HT1080 (cell line): ENCODE measurements at regions not wholly inside any gene's neighbourhood (a gene's known extent, or its start where the extent isn't known, plus 50 kb on each side); places are given as distances from the start of the nearest gene placed in this dataset.
"Not testable (repeated sequence)": the region's sequence is repeated elsewhere in the genome, so short reads cannot be mapped to it uniquely, and the experiment has no call there.

Source experiments
- DNase-seq: peaks from one replicate; pipeline ENCODE4 v3.0.0-alpha.2; 2015; ENCODE audit warnings: low read depth

DNA sequence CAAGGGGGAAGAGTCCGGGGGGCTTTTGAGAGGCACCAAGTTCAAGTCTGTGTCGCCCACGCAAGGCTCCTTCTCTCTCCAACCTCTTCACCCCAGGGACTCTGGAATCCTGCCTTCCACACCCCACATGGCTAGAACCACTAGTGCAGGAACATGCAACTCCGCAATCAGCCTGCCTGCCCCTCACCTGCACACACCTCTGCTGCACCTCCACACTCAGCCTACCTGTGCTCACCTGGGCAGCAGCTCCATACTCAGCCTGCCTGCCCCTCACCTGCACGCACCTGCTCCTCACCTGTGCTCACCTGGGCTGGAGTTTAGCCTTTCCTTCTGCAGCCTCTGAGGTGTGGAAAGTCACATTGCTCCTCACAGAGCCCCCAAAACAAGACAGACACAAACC lies 277.4 kb downstream of the NDUFA10 start:
- DNase-seq: no peak

DNA sequence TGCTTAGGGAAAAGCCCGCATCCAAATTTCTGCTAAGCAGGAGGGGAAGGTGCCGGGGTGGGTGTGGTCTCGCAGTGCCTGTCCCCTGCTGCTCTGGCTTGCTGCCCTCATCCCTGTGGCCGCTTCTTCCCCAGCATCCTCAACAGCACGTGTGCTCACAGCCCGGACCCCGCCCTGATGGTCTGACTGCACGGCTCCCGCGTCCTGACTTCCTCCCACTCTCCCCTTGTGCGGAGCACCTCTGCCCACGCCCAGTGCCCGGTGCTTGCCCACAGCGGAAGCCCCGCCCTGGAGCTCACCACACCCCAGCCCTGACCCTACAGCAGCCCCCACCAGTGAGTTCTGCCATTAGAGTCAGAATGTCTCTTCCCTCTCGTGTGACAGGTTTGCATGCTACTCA lies 277.9 kb downstream of the NDUFA10 start:
- DNase-seq: no peak

DNA sequence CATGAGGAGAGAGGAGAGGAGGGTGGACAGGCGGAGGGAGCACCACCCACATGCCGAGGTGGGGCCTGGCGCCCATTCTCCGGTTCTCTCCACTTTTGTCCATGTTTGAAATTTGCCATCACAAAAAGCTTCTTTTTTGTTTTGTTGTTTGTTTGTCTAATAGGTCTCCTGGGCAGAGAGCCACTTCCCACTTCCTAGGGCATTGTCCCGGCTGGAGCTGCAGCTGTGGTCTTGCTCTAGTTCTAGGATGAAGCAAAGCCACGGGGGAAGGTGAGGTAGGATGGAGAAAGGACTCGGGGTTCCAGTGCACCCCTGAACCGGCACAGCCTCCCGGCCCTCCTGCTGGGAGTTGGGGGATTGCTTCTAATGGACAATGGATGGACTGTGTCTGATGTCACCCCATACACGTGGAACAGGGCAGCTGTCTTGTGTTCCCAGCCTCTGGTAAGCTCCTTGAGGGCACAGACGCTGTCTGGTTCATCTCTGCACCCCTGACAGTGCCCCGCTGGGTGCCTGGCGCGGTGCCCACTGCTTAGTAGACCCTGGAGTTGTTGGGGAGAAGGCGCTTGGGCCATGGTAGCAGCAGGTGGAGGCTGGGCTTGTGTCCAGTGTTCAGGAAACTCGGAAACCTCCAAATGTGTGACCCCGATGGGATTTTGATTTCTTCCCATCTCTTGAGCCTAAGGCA lies 278.4 kb downstream of the NDUFA10 start:
- no peak for DNase-seq

DNA sequence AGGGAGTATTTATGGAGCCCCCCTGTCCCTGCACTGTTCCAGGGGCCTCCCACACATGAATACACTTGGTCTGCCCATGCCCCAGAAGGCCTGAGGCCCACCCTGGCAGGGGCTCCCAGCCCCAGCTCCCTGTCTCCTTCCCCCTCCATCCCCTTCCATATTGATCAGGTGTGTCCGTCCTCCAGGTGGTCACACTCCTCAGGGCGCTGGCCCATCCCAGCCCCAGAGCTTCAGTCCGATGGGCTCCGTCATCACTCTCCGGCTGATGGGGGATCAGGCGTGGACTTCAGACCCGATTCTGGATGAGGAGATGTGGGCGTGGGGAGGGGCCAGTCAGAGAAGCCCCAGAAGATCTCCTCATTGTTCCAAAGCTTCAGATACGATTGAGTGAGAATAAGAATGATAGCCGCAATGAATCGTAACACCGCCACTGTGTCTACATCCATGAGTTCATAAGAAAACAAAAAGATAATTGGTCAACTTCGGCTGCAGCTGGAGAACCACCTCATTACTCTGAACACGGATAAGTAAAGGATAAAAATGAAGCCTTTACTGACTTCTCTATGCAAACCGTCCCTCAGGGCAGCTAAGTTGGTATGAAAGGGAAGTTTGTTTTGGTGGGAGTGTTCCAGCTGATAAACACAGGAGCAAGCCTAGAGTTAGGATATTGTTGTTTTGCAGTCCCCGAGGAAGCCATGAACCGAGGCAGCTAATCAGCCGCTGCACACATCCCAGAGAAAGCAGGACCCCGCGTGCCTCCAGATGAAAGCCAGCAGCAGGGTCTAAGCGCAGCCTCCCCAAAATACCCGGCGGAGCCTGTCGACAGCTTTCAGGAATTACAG lies 279.5 kb downstream of the NDUFA10 start:
- no peak for DNase-seq

DNA sequence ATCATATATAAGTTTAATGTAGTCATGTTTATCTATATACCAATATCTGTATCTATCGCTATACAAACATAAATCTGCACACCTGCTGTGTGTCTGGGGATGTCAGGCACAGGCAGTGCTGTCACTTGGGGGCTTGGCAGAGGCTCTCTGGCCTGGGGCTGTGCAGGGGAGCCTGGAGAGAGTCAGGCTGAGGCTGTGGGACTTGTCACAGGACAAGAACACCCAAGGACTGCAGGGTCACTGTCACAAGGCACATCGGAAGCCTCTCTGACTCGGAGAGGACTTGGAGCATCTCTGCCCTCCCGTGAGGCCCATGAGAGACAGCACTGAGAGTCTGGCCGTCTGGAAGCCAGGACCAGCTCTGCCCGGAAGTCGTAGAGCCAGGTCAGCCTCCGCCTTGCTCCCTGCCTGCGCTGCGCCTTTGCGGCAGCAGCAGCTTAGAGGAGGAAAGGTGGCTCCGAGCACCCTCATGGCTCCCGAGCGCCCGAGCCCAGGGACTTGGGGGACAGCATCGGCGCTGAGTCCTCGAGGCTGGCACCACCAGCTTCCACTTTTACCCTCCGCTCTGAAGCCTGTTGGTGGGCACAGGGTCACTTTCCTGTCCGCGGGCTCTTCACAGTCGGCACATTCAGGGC lies 280.3 kb downstream of the NDUFA10 start:
- no peak for DNase-seq

DNA sequence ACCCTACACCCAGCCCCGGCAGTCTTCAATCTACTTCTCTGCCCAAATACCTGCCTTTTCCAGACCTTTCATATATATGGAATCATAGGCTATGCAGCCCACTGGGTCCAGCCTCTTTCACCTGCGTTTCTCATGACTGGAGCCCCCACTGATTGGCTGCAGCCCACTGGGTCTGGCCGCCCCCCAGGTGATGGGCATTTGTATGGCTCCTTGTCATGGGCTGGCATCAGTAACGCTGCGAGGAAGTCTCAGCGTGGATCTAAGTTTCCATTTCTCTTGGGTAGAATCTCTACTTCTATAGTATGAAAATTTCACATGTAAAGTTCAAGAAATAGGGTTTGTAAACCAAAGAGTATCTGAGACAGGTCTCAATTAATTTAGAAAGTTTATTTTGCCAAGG lies 281.9 kb downstream of the NDUFA10 start:
- DNase-seq: no peak

DNA sequence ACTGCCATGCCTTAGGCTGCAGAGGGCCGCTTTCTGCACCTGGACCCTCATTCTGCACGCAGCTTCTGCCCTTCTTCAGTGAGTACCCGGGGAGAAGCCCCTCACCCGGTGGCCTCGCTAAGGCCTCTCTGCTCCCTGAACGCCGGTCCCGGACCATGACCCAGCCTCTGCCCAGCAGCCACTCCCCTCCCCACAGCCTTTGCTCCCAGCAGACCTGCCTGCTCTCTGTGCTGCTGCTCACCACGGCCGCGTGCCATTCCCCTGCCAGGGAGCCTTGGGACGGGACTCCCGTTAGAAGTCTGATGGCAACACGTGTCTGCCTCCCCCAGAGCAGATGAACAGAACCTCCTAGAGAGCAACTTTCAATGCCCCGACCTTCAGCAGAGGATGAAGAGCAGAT lies 282.8 kb downstream of the NDUFA10 start:
- no peak for DNase-seq

DNA sequence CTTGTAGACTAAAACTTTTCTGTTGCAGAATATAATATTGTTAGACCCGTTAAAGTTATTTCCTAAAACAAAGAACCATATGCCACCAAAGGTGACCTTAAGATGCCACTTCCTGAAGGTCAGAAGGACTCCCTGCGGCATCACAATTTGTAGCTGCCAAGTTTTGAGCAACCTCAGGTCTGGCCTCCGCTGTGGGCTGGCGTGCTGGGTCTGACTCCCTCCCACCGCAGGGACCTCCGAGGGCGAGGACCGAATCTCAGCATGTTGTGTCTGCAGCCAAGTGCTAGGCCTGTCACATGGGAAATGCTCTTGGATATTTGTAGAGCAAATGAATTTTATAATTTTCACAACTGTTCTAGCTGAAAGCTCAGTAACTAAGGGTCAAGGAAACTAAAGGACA lies 285.9 kb downstream of the NDUFA10 start:
- no peak for DNase-seq

DNA sequence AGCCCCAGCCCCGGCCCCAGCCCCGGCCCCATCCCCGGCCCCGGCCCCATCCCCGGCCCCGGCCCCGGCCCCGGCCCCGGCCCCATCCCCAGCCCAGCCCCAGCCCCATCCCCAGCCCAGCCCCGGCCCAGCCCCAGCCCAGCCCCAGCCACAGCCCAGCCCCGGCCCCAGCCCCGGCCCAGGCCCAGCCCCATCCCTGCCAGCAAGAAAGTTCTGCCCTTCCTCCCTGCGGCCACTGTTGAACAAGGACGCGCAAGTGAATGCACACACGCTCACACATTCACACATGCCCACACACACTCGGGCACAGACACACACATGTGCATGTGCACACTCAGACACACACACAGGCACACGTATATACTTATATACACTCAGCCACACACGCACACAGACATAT lies 287.0 kb downstream of the NDUFA10 start:
- no peak for DNase-seq

DNA sequence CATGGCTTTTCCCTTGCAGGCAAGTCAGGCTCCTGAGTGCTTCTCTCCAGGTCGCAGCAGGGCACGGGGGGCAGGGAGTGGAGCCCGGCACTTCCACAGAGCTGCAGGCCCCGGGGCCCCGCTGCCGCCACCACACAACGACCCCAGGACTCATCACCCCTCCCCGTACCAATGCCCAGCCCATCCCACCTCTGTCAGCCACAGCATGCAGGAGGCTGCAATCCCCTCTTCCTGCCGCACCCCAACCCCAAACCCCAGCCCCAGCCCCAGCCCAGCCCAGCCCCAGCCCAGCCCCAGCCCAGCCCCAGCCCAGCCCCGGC lies 288.0 kb downstream of the NDUFA10 start:
- DNase-seq: no peak

DNA sequence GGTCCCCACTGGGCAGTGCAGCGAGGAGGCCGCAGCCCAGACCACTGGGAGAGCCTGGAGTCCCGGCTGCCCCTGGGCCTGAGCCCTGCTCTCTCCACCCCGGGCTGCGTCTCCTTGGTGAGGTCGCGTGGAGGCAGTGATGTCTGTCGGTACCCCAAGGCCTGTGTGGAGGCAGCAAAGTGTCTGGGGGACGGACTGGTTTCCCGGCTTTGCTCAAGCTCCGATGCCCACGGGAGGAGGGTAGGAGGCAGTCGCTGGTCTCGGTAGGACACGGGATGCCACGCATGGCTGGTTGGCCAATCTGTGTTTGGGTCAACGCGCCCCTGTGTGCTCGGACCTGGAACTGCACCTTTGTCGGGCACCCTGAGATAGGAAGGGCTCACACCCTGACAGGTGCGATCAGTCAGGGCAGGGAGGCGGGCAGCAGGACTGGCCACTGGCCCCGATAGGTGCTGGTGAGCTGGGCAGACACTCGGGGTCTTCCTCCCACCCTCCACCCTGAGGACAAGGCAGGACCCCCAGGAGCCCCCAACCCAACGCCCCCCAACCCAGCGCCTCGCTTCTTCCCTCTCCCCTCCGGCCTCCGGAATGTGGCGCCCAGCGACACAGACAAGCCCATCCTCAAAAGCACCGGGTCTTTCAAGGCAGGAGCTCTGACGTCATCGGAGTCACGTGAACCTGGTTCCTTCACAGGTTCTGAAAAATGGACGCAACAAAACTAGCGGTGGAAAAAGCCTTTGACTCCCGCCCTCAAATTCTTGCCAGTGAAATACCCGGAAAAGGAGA lies 288.6 kb downstream of the NDUFA10 start:
- DNase-seq: no peak

DNA sequence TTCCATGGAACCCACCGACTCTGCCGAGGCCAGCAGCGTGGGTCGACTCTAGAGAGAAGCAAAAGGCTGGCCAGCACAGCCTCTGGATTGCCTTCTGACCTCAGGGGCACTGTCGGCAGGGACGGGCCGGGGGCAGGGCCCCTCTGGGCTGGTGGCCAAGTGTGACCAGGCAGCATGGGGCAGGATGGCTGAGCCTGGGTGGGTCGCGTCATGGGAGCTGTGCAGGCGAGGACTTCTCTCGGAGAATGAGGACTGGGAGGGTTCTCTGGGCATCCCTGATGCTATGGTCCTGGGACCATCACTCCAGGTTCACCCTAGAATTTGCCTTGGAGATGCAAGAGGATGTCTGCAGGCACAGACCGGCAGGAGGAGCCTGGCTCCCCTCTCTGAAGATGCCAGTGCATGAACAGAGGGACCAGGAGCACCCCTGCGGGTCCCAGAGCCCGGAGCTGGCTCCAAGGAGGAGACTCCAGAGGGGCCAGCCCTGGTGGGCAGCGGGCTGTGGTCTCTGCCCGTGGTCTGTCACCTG lies 289.2 kb downstream of the NDUFA10 start:
- no peak for DNase-seq

DNA sequence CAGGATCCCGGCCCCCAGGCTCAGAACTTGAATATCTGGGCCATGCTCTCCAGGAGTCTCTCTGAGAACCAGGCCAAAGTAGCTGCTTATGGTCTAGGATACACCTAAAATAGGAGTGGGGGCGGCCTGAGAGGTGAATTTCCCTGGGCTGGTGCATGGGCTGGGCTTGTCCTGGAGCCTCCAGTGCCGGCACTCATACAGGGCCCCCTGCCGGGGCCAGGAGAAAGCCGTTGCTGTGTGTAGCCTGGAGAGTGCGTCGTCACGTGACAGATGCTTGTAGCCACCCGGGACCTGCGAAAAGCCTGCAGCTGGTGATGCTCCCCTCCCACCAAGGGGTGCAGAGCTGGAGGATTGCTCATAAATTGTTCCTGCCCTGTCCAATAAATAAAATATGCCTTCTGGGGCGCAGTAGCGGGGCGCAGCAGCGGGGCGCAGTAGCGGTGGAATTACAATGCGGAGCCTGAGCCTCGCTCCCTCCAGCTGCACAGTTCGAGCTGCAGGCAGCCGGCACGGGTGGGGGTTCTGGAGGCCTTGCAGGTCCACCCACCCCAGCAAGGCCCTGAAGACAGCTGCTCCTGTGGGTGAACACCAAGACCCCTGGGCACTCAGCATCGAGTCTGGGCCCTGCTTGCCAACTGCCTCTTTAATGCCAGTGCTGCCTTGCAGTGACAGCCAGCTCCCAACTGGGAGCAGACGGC lies 289.9 kb downstream of the NDUFA10 start:
- DNase-seq: no peak

DNA sequence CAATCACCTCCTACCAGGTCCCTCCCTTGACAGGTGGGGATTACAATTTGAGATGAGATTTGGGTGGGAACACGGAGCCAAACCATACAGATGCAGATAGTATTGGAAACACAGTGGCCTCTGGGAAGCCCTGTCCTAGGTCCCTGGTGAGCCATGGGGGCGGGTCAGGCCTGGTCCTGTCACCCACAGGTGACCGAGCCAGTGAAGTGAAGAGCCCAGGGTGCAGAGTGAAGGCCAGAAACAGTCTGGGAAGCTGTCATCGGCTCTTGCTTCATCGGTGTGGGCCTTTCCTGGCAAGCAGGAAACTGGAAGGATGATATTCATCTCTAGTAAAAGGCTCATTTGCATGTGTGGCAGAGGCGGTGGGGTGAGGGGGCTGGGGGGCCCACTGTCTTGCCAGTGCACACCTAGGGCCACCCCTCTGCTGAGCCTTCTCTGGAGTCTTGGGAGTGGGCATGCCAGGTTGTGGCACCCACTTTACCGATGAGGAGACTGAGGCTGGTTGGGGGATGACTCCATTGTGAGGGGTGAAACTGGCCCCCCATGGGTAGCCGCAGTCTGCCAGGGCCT lies 290.6 kb downstream of the NDUFA10 start:
- no peak for DNase-seq

DNA sequence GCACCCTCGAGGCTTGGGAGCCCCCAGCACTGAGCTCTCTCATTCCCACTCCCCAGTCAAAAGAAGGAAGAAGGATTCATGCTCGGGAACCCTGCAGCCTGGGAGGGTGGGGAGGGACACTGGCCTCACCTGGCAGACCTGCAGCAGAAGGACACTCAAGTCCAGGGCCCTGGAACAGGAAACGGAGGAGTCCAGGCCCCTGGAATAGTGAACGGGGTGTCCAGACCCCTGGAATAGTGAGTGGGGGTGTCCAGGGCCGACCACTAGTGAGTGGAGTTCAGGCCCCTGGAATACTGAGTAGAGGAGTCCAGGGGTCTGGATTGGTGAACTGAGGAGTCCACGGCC lies 292.5 kb downstream of the NDUFA10 start:
- DNase-seq: no peak

DNA sequence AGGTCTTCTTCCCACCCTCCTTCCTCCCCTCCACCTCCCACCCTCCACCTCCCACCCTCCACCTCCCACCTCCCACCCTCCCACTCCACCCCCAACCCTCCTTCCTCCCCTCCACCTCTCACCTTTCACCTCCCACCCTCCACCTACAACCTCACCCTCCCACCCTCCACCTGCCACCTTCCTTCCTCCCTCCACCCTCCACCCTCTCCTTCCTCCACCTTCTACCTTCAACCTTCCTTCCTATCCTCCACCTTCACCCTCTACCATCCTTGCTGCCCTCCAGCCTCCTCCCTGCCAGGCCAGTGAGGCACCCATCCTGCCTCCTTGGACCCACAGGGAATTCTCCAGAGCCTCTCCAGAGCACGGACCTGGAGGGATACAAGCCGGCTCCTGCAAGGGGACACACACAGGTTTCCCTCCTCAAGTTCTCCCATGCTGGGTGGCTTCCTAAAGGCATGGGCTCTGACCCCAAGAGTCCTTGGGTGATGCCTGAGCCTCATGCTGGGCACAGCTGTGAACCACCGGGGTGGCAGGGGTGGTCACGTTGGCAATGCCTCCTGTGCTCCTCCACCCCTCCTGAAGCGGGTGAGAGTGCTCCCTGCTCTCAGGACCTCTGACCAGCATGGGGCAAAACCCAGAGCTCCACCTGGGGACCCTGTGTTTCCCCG lies 293.0 kb downstream of the NDUFA10 start:
- DNase-seq: no peak

DNA sequence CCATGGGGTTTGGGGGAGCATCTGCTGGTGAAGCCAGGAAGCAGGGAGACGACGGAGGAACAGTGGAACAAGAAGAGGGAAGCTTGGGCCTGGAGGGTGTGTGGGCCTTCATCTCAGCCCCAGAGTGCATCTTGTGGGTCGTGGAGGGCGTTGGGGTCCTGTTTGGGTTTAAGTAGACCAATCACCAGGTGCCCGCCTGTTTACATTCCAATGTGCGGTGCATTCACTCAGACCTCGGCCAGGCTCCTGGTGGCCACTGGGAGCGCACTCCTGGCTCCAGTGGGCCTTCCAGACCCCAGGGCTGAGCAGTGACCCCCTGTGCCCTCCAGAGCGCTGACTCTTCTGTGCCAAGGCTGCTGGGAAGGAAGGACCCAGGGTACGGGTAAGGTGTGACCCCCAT lies 293.7 kb downstream of the NDUFA10 start:
- no peak for DNase-seq

DNA sequence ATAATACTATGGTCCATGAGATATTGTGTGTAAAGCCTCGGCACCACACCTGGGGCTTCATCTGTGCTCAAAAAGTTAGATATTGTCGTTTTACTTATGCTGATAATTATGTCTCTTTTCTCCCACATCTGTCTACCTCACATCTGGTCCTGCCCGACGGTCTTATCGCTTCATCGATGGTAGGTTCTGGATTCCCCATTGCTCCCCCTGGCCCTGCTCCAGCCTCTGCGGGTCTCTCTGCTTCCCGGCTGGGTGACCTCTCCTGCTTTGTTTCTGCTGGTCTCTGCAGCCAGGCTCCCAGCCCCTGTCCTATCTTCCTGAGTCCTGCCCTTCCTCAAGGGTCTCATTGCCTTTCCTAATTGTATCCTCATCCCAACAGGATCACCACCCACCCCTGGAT lies 294.2 kb downstream of the NDUFA10 start:
- no peak for DNase-seq

DNA sequence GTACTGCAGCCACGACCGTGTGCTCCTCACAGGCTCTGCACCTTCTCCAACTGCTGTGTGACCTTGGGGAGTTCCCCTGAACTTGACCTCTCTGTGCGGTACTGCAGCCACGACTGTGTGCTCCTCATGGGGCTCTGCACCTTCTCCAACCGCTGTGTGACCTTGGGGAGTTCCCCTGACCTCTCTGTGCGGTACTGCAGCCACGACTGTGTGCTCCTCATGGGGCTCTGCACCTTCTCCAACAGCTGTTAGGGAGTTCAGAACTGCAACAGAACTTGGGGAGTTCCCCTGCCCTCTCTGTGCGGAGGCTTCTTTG lies 294.6 kb downstream of the NDUFA10 start:
- DNase-seq: not testable (repeated sequence)
